Liver (tissue), 8 donors: ENCODE measurements at regions not wholly inside any gene's neighbourhood (a gene's known extent, or its start where the extent isn't known, plus 50 kb on each side); places are given as distances from the start of the nearest gene placed in this dataset.

Experiments
- DNase-seq: peaks from one replicate; pipeline ENCODE4 v3.0.0-alpha.2; 2017; ENCODE audit warnings: low spot score
- H3K27ac ChIP-seq, 2 donors: one replicate each; pipeline ENCODE4 v1.7.0; 2013; ENCODE audit warnings: inconsistent platforms in 2 of 2, low read length in 2 of 2, control low read depth in 1 of 2, low read depth in 1 of 2, mild to moderate bottlenecking in 1 of 2
- H3K27me3 ChIP-seq, 4 donors: one replicate each; pipeline versions ENCODE4 v1.6.1 to v1.7.0; 2013; ENCODE audit warnings: low read length in 3 of 4, inconsistent platforms in 1 of 4, mild to moderate bottlenecking in 1 of 4, moderate library complexity in 1 of 4; ENCODE audit not compliant: control insufficient read depth in 4 of 4, insufficient read depth in 4 of 4
- H3K36me3 ChIP-seq, 4 donors: one replicate each; pipeline versions ENCODE4 v1.6.1 to v1.7.0; 2013; ENCODE audit warnings: low read length in 3 of 4, mild to moderate bottlenecking in 3 of 4, low read depth in 1 of 4, moderate library complexity in 1 of 4; ENCODE audit not compliant: control insufficient read depth in 4 of 4, insufficient read depth in 3 of 4
- H3K4me1 ChIP-seq, 4 donors: one replicate each; pipeline versions ENCODE4 v1.6.1 to v1.7.0; 2013; ENCODE audit warnings: low read length in 3 of 4, mild to moderate bottlenecking in 3 of 4, moderate library complexity in 1 of 4; ENCODE audit not compliant: control insufficient read depth in 4 of 4, insufficient read depth in 4 of 4
- H3K4me3 ChIP-seq, 3 donors: one replicate each; pipeline versions ENCODE4 v1.6.1 to v1.7.0; 2013; ENCODE audit warnings: low read length in 3 of 3, control low read depth in 1 of 3, low read depth in 1 of 3, mild to moderate bottlenecking in 1 of 3
- H3K9ac ChIP-seq, 2 donors: one replicate each; pipeline ENCODE4 v1.7.0; 2013; ENCODE audit warnings: low read length in 2 of 2, mild to moderate bottlenecking in 2 of 2, moderate library complexity in 2 of 2, control low read depth in 1 of 2, low read depth in 1 of 2
- H3K9me3 ChIP-seq, 4 donors: one replicate each; pipeline versions ENCODE4 v1.6.1 to v1.7.0; 2013; ENCODE audit warnings: low read length in 3 of 4; ENCODE audit not compliant: control insufficient read depth in 4 of 4
- CTCF ChIP-seq: fragments of 150-350 bp; IDR thresholded peaks from 2 replicates; pipeline ENCODE4 v1.5.1; 2017; ENCODE audit warnings: improper control_type of control experiment, low read depth, low read length; ENCODE audit not compliant: missing input control
- EGR1 ChIP-seq, 2 donors: IDR thresholded peaks; 2 replicates each; pipeline ENCODE4 v1.6.1; 2016 to 2018; ENCODE audit warnings: antibody characterized with exemption in 2 of 2, low read depth in 2 of 2
- GABPA ChIP-seq, 2 donors: IDR thresholded peaks in 1 of 2; conservative IDR thresholded peaks in 1 of 2; 2 replicates each; pipeline ENCODE4 v1.6.1; 2016; ENCODE audit warnings: antibody characterized with exemption in 2 of 2, mild to moderate bottlenecking in 1 of 2, moderate library complexity in 1 of 2
- HNF4G ChIP-seq: IDR thresholded peaks from 2 replicates; pipeline ENCODE4 v1.6.1; 2016; ENCODE audit warnings: antibody characterized with exemption
- JUND ChIP-seq, 2 donors: IDR thresholded peaks; 2 replicates each; pipeline ENCODE4 v1.6.1; 2016; ENCODE audit warnings: antibody characterized with exemption in 2 of 2
- NR2F2 ChIP-seq: IDR thresholded peaks from 2 replicates; pipeline ENCODE4 v1.6.1; 2016; ENCODE audit warnings: antibody characterized with exemption
- RAD21 ChIP-seq, 2 donors: IDR thresholded peaks; 2 replicates each; pipeline ENCODE4 v1.6.1; 2016; ENCODE audit warnings: antibody characterized with exemption in 2 of 2, mild to moderate bottlenecking in 2 of 2
- REST ChIP-seq: IDR thresholded peaks from 2 replicates; pipeline ENCODE4 v1.6.1; 2016; ENCODE audit warnings: antibody characterized with exemption, mild to moderate bottlenecking
- RXRA ChIP-seq, 2 donors: IDR thresholded peaks; 2 replicates each; pipeline ENCODE4 v1.6.1; 2017 to 2018; ENCODE audit warnings: antibody characterized with exemption in 2 of 2, mild to moderate bottlenecking in 1 of 2
- SP1 ChIP-seq: IDR thresholded peaks from 2 replicates; pipeline ENCODE4 v1.6.1; 2018; ENCODE audit warnings: antibody characterized with exemption, mild to moderate bottlenecking
- YY1 ChIP-seq: IDR thresholded peaks from 2 replicates; pipeline ENCODE4 v1.6.1; 2016; ENCODE audit warnings: antibody characterized with exemption, mild to moderate bottlenecking
- WGBS: extraction: QIAGEN DNeasy Blood & Tissue Kit; methylation state at CpG from one replicate; pipeline ENCODE4 v1.1.7; 2013; 5-methylcytosine and 5-hydroxymethylcytosine counted together
- TF ChIP-seq, protein P1 (sequence below): IDR thresholded peaks from 2 replicates; pipeline ENCODE4 v1.6.1; 2016; ENCODE audit warnings: antibody characterized with exemption
- donor health status: healthy.
- donor health status: healthy.
- donor health status: healthy.
- donor health status: healthy.
- donor health status: healthy.

DNA sequence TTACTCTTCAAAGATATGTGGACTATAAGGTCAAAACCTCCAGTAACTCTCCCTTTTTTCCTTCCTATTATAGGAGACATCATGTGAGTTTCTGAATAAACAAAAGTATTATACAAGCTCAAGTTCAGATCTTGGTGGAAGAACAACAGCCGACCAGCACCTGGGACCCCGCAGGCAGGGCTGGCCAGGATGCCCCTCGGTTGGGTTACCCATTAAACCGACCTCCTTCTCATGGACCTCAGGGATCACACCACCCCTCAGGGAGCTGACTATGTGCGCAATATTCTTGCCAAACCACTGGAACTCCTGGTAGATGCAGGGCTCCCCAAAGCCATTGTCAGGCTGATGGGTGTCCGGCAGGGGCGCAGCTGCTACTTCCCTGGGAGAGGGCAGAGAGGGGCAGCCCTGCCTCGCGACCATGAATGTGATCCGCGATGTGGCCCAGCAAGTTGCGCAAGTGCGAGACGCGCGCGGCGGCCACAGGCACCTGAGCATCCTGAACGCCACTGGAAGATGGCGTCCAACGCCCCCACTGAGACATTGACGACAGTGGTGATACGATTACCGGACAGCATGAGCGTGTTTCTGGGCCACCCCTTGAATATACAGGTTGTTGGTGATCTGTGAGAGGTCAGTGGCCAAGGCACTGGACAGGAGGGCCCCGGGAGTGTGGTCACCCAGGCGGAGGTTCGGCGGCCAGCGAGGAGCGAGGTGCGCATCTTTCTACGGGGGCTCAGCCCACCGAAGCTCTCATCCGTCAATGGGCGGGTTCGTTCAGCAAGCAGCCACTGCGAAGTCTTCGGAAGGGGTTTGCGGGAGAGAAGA lies 161.3 kb downstream of the IPMK start:
- no peak for TF ChIP-seq CTCF
- no peak for TF ChIP-seq EGR1 (IDR thresholded peaks at IDR 0.05; ENCODE audit: low read depth in 2 of 2)
- TF ChIP-seq RAD21 (IDR thresholded peaks at IDR 0.05): no peak
- TF ChIP-seq NR2F2: no peak
- TF ChIP-seq REST: no peak
- TF ChIP-seq SP1: no peak
- TF ChIP-seq YY1: no peak
- no peak for TF ChIP-seq RXRA (IDR thresholded peaks at IDR 0.05)
- TF ChIP-seq, protein P1, sequence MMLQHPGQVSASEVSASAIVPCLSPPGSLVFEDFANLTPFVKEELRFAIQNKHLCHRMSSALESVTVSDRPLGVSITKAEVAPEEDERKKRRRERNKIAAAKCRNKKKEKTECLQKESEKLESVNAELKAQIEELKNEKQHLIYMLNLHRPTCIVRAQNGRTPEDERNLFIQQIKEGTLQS: no peak
- no peaks in the 10 kb centered on the region for H3K4me1 ChIP-seq
- H3K27me3 ChIP-seq: no peaks in the 10 kb centered on the region
- H3K36me3 ChIP-seq: no peaks in the 10 kb centered on the region
- no peak overlapping the region for H3K9ac ChIP-seq
- no peak overlapping the region for H3K4me3 ChIP-seq
- no peak overlapping the region for H3K27ac ChIP-seq
- no peaks in the 10 kb centered on the region for H3K9me3 ChIP-seq
- 96% methylated on average over 40 of the region's 40 CpGs for WGBS
- DNase-seq: no peak

GRCh38 chr10:58104351-58104751 lies 163.3 kb downstream of the IPMK start:
- Histone ChIP-seq H3K4me1 (no peaks in the 10 kb centered on the region), H3K36me3 (no peaks in the 10 kb centered on the region), H3K9me3 (no peaks in the 10 kb centered on the region), H3K9ac (no peak overlapping the region), H3K4me3 (no peak overlapping the region), H3K27ac (no peak overlapping the region), H3K27me3 (no peaks in the 10 kb centered on the region)
- TF ChIP-seq HNF4G (no peak), RXRA (IDR thresholded peaks at IDR 0.05) (no peak), CTCF (no peak), JUND (IDR thresholded peaks at IDR 0.05) (no peak), GABPA (IDR thresholded peaks at IDR 0.05 in 1 of 2, conservative IDR thresholded peaks at IDR 0.05 in 1 of 2) (no peak)
- no peak for DNase-seq
